Stimulated activated CD4-positive, alpha-beta T cell treated with anti-CD3 and anti-CD28 coated beads, Interleukin-15, amount 100 ng/mL, for 1 hour (primary cell): ENCODE measurements at regions not wholly inside any gene's neighbourhood (a gene's known extent, or its start where the extent isn't known, plus 50 kb on each side); places are given as distances from the start of the nearest gene placed in this dataset.

Experiments
- DNase-seq, 2 donors: peaks; one replicate each; pipeline ENCODE4 v3.0.0-alpha.2; 2020; ENCODE audit warnings: low read depth in 1 of 2, low spot score in 1 of 2

GRCh38 chr2:241924069-241924908 lies 54.8 kb downstream of the RTP5 start:
- no peak for DNase-seq

- DNase-seq = no peak
Measured at GRCh38 chr2:241924909-241925250, 55.4 kb downstream of the RTP5 start.

- DNase-seq = no peak
Measured at GRCh38 chr2:241925277-241925676, 55.7 kb downstream of the RTP5 start.

- DNase-seq = no peak
Measured at GRCh38 chr2:241925821-241926441, 56.4 kb downstream of the RTP5 start.

- no peak for DNase-seq
Measured at GRCh38 chr2:241926541-241927311, 57.2 kb downstream of the RTP5 start.

- no peak for DNase-seq
Measured at GRCh38 chr2:241929551-241930490, 60.3 kb downstream of the RTP5 start.

GRCh38 chr2:241931084-241931975 lies 61.8 kb downstream of the RTP5 start:
- no peak for DNase-seq

- DNase-seq = no peak
Measured at GRCh38 chr2:241931976-241932898, 62.7 kb downstream of the RTP5 start.

GRCh38 chr2:241932899-241933178 lies 63.3 kb downstream of the RTP5 start:
- DNase-seq = no peak

- no peak for DNase-seq
Measured at GRCh38 chr2:241933179-241933911, 63.8 kb downstream of the RTP5 start.

GRCh38 chr2:241935314-241935713 lies 65.8 kb downstream of the RTP5 start:
- DNase-seq = no peak

- DNase-seq = no peak
Measured at GRCh38 chr2:241935774-241936173, 66.2 kb downstream of the RTP5 start.

GRCh38 chr2:241936457-241937133 lies 67.1 kb downstream of the RTP5 start:
- no peak for DNase-seq

- no peak for DNase-seq
Measured at GRCh38 chr2:241937297-241937696, 67.8 kb downstream of the RTP5 start.

- DNase-seq = no peak
Measured at GRCh38 chr2:241939541-241939940, 70.0 kb downstream of the RTP5 start.

- no peak for DNase-seq
Measured at GRCh38 chr2:241940329-241940728, 70.8 kb downstream of the RTP5 start.

- no peak for DNase-seq
Measured at GRCh38 chr2:241941691-241942301, 72.3 kb downstream of the RTP5 start.
